ENCODE measurements at regions not wholly inside any gene's neighbourhood (a gene's known extent, or its start where the extent isn't known, plus 50 kb on each side); places are given as distances from the start of the nearest gene placed in this dataset.

DNA sequence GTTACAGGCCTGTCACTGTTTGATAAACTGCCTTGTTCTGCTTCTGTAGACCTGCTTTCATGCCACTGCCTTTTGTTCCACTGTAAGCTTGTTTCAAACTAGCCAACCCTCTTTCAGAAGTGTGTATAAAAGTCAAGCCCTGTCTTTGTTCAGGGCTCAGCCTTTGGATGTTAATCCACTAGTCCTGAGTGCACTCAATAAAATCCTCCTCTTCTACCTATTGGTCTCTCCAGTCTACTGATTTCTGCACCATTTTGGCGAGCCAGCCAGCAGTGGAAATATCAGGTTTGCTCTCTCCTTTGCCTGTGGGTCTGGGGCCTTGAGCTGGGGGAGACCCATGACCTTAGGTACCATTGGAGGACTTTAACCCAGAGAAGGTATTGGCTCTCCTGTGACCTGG lies 901.6 kb upstream of the NDST4 start:
- Histone ChIP-seq H3K27me3 (no peaks in the 10 kb centered on the region), H3K27ac (no peak overlapping the region), H3K4me1 (no peaks in the 10 kb centered on the region), H3K9me3 (peaks cover 22 to 26% of the 10 kb centered on the region in 2 donors), H3K36me3 (no peaks in the 10 kb centered on the region), H3K4me3 (no peak overlapping the region)
- no peak for DNase-seq
- in situ Hi-C loops (cut with MboI; ENCODE audit: low pct_ligation_motif_present in 1 of 4, low pct_unique_long_range_greater_than_20kb in 1 of 4, low sequenced_read_pairs in 3 of 4) (no loop called here), intact Hi-C loops (cut with DNase I; ENCODE audit: low total_unique reads) (no loop called here)
- 41% methylated on average over 1 of the region's 1 CpG; no CpG with 5 or more reads in 1 of the 2 donors for WGBS, 2 donors (ENCODE audit: low coverage in 1 of 2)
- no peak for TF ChIP-seq POLR2A (IDR thresholded peaks at IDR 0.05)
- no peak for TF ChIP-seq EP300 (IDR thresholded peaks at IDR 0.05; ENCODE audit: low read depth)
- TF ChIP-seq, protein P1, sequence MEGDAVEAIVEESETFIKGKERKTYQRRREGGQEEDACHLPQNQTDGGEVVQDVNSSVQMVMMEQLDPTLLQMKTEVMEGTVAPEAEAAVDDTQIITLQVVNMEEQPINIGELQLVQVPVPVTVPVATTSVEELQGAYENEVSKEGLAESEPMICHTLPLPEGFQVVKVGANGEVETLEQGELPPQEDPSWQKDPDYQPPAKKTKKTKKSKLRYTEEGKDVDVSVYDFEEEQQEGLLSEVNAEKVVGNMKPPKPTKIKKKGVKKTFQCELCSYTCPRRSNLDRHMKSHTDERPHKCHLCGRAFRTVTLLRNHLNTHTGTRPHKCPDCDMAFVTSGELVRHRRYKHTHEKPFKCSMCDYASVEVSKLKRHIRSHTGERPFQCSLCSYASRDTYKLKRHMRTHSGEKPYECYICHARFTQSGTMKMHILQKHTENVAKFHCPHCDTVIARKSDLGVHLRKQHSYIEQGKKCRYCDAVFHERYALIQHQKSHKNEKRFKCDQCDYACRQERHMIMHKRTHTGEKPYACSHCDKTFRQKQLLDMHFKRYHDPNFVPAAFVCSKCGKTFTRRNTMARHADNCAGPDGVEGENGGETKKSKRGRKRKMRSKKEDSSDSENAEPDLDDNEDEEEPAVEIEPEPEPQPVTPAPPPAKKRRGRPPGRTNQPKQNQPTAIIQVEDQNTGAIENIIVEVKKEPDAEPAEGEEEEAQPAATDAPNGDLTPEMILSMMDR (IDR thresholded peaks at IDR 0.05) = no peak
- no peak for TF ChIP-seq POLR2AphosphoS5 (IDR thresholded peaks at IDR 0.05)

DNA sequence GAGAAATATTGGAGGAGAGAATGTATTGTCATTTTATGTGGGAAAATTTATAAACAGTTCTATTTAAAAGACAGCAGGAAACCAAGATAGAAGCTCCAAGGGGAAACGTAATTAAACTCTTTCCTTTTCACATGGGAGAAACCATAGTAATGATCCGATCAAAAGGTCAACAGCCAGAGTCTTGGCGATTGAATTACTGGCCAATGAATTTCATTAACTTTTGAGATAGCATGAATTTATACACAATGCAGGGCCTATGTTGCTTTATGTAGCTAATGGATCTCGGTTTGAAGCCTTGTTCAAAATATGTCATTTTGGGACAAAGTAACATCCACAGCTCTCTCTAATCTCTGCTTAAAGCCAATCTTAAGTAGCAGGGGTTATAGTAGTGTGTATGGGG lies 897.5 kb upstream of the NDST4 start:
- in situ Hi-C loops (cut with MboI; ENCODE audit: low pct_ligation_motif_present in 1 of 4, low pct_unique_long_range_greater_than_20kb in 1 of 4, low sequenced_read_pairs in 3 of 4) (no loop called here), intact Hi-C loops (cut with DNase I; ENCODE audit: low total_unique reads) (no loop called here)
- WGBS, 2 donors (ENCODE audit: low coverage in 1 of 2) = 52 to 72% methylated on average over 4 of the region's 4 CpGs
- Histone ChIP-seq H3K4me3 (no peak overlapping the region), H3K4me1 (no peaks in the 10 kb centered on the region), H3K27ac (no peak overlapping the region), H3K9me3 (peaks cover 19 to 23% of the 10 kb centered on the region in 2 donors), H3K27me3 (no peaks in the 10 kb centered on the region), H3K36me3 (no peaks in the 10 kb centered on the region)
- TF ChIP-seq, protein P1 (IDR thresholded peaks at IDR 0.05) = no peak
- no peak for TF ChIP-seq POLR2AphosphoS5 (IDR thresholded peaks at IDR 0.05)
- no peak for TF ChIP-seq POLR2A (IDR thresholded peaks at IDR 0.05)
- no peak for TF ChIP-seq EP300 (IDR thresholded peaks at IDR 0.05; ENCODE audit: low read depth)
- DNase-seq = no peak

DNA sequence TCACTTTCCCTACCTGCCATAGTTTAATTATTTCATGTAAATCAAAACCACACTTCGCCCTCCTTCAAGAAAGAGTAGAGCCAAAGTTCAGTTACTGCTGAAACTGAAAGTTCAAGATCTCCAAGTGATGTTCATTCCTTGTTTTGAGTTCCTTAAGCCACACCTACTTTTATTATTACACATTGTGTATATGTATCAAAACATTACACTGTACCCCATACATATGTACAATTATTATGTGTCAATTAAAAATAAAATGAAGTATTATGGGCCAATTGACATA lies 892.3 kb upstream of the NDST4 start:
- Histone ChIP-seq H3K4me3 (no peak overlapping the region), H3K27me3 (no peaks in the 10 kb centered on the region), H3K4me1 (no peaks in the 10 kb centered on the region), H3K36me3 (no peaks in the 10 kb centered on the region), H3K9me3 (no peaks in the 10 kb centered on the region), H3K27ac (no peak overlapping the region)
- in situ Hi-C loops (cut with MboI; ENCODE audit: low pct_ligation_motif_present in 1 of 4, low pct_unique_long_range_greater_than_20kb in 1 of 4, low sequenced_read_pairs in 3 of 4) (no loop called here), intact Hi-C loops (cut with DNase I; ENCODE audit: low total_unique reads) (no loop called here)
- TF ChIP-seq, protein P1 (IDR thresholded peaks at IDR 0.05) = no peak
- TF ChIP-seq POLR2AphosphoS5 (IDR thresholded peaks at IDR 0.05) (no peak), POLR2A (IDR thresholded peaks at IDR 0.05) (no peak), EP300 (IDR thresholded peaks at IDR 0.05; ENCODE audit: low read depth) (no peak)
- no peak for DNase-seq
- WGBS, 2 donors (ENCODE audit: low coverage in 1 of 2) = 33 to 44% methylated on average over 1 of the region's 1 CpG

DNA sequence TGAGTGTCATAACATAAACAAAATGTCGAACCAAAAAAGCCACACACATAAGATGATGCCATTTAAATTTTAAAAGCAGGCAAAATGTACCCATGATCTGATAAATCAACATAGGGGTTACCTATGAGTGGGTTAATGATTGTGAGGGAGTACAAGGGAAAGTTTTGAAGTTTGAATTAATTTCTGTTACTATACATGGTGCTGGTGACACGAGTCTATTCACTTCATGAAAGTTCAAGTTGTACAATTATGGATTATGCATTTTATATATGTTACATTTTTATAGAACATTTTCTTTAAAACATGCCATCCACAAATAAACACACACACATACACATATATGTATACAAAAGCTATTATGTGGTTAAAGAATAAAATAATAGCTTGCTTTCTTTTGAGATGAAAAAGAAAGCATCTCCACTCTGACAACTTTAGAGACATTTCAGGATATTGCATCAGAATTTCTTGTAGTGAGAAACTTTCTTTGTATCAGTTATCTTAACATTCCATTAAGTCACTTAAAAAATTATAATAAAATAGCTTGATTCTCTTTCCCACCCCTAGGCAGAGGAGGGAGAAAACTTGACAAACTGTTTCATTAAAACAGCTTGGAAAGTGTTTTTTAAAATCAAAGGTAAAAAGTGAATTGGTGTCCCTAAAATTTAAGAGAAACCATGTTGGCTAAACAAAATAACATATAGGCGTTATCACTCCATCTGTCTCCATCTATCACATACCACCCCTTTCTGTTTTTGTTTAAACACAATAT lies 891.8 kb upstream of the NDST4 start:
- TF ChIP-seq POLR2A (IDR thresholded peaks at IDR 0.05) (no peak), POLR2AphosphoS5 (IDR thresholded peaks at IDR 0.05) (no peak), EP300 (IDR thresholded peaks at IDR 0.05; ENCODE audit: low read depth) (no peak)
- TF ChIP-seq, protein P1 (IDR thresholded peaks at IDR 0.05) = no peak
- Histone ChIP-seq H3K36me3 (no peaks in the 10 kb centered on the region), H3K9me3 (no peaks in the 10 kb centered on the region), H3K4me1 (no peaks in the 10 kb centered on the region), H3K27me3 (no peaks in the 10 kb centered on the region), H3K27ac (no peak overlapping the region), H3K4me3 (no peak overlapping the region)
- in situ Hi-C loops (cut with MboI; ENCODE audit: low pct_ligation_motif_present in 1 of 4, low pct_unique_long_range_greater_than_20kb in 1 of 4, low sequenced_read_pairs in 3 of 4) = no loop called here
- DNase-seq = no peak
- intact Hi-C loops (cut with DNase I; ENCODE audit: low total_unique reads) = no loop called here
- 40 to 62% methylated on average over 3 of the region's 3 CpGs for WGBS, 2 donors (ENCODE audit: low coverage in 1 of 2)

All from transverse colon (tissue), 4 donors.